SU-DHL-6 (cell line): ENCODE measurements at regions not wholly inside any gene's neighbourhood (a gene's known extent, or its start where the extent isn't known, plus 50 kb on each side); places are given as distances from the start of the nearest gene placed in this dataset.
A peak's percentile ranks its signal among the peaks of the same experiment; 100 is the strongest.

ENCODE experiments used
- H2AFZ ChIP-seq: fragments of 200-600 bp; sonication (generic); 2 replicates; pipeline ENCODE4 v1.6.1; 2014; ENCODE audit warnings: low read depth, mild to moderate bottlenecking, moderate library complexity, mixed read lengths, antibody characterized with exemption, low read length; ENCODE audit not compliant: severe bottlenecking
- H3F3A ChIP-seq: fragments of 200-600 bp; shearing (Covaris generic); 2 replicates; pipeline ENCODE4 v1.6.0; 2016; ENCODE audit warnings: antibody characterized with exemption, mild to moderate bottlenecking; ENCODE audit not compliant: insufficient read depth
- H3K27ac ChIP-seq: fragments of 200-600 bp; sonication (generic); 2 replicates; pipeline ENCODE4 v1.5.1; 2016; ENCODE audit warnings: low read depth, mild to moderate bottlenecking, low read length, moderate library complexity, mixed read lengths
- H3K27me3 ChIP-seq: fragments of 200-600 bp; sonication (generic), shearing (Covaris generic); 2 replicates; pipeline ENCODE4 v1.6.0; 2014; ENCODE audit warnings: mild to moderate bottlenecking, low read length
- H3K36me3 ChIP-seq: fragments of 200-600 bp; sonication (generic); 2 replicates; pipeline ENCODE4 v1.6.1; 2014; ENCODE audit warnings: mild to moderate bottlenecking, low read length, mixed read lengths
- H3K4me2 ChIP-seq: fragments of 300-600, 200-600 bp; shearing (Covaris generic), sonication (generic); 2 replicates; pipeline ENCODE4 v1.6.0; 2014; ENCODE audit warnings: low read length, low read depth, mild to moderate bottlenecking; ENCODE audit not compliant: poor library complexity, severe bottlenecking
- H3K4me3 ChIP-seq: fragments of 200-600 bp; sonication (generic); 2 replicates; pipeline ENCODE4 v1.5.1; 2014; ENCODE audit warnings: antibody characterized with exemption, low read length, mild to moderate bottlenecking, mixed read lengths; ENCODE audit not compliant: insufficient read depth, poor library complexity, severe bottlenecking
- H3K79me2 ChIP-seq: fragments of 200-600 bp; sonication (generic); 2 replicates; pipeline ENCODE4 v1.6.1; 2014; ENCODE audit warnings: mild to moderate bottlenecking, low read length, moderate library complexity; ENCODE audit not compliant: insufficient read depth
- H3K9ac ChIP-seq: fragments of 200-600 bp; sonication (generic); 2 replicates; pipeline ENCODE4 v1.7.0; 2014; ENCODE audit warnings: mild to moderate bottlenecking, low read length
- H3K9me2 ChIP-seq: fragments of 200-600 bp; sonication (generic); replicated peaks from 2 replicates; pipeline ENCODE4 v1.6.1; 2014; ENCODE audit warnings: low read length; ENCODE audit not compliant: insufficient read depth
- H3K9me3 ChIP-seq: fragments of 200-600 bp; sonication (generic); 2 replicates; pipeline ENCODE4 v1.6.1; 2014; ENCODE audit warnings: low read length, mixed read lengths; ENCODE audit not compliant: insufficient read depth
- H4K20me1 ChIP-seq: fragments of 200-600 bp; sonication (generic); 2 replicates; pipeline ENCODE4 v1.6.1; 2014; ENCODE audit warnings: low read depth, mild to moderate bottlenecking, antibody characterized with exemption, low read length, moderate library complexity, mixed read lengths
- EZH2phosphoT487 ChIP-seq: fragments of 200-600 bp; sonication (generic), shearing (Covaris generic); conservative IDR thresholded peaks from 2 replicates; pipeline ENCODE4 v1.6.1; 2018; ENCODE audit warnings: mild to moderate bottlenecking, antibody characterized with exemption, low read length, moderate library complexity, mixed read lengths
- TF ChIP-seq, protein P1 (sequence below): fragments of 200-600 bp; sonication (generic); IDR thresholded peaks from one replicate; pipeline ENCODE4 v1.5.1; 2017; ENCODE audit warnings: antibody characterized with exemption, mild to moderate bottlenecking, low read length, moderate library complexity; ENCODE audit not compliant: insufficient read depth, poor library complexity, severe bottlenecking

DNA sequence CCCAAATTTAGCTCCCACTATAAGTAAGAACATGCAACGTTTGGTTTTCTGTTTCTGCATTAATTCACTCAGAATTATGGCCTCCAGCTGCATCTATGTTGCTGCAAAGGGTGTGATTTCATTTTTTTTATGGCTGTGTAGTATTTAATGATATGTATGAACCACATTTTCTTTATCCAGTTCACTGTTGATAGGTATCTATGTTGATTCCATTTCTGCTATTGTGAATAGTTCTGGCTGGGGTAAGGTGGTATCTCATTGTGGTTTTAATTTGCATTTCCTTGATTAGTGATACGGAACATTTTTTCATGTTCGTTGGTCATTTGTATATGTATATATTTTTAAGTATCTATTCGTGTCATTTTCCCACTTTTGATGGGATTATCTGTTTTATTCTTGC, 674.3 kb downstream of the NUP35 start:
- peak overlapping the region; percentile 30 for H3K4me2 ChIP-seq
- H3F3A ChIP-seq = no peaks in the 10 kb centered on the region
- H3K27me3 ChIP-seq = no peaks in the 10 kb centered on the region
- no peaks in the 10 kb centered on the region for H4K20me1 ChIP-seq
- peaks cover 3% of the 10 kb centered on the region; the same call in 1 of the 2 replicates for H3K36me3 ChIP-seq
- no peak overlapping the region for H3K4me3 ChIP-seq
- no peaks in the 10 kb centered on the region for H3K9me3 ChIP-seq
- H3K79me2 ChIP-seq = no peaks in the 10 kb centered on the region
- no peak overlapping the region for H3K9ac ChIP-seq
- H3K27ac ChIP-seq = no peak overlapping the region
- H2AFZ ChIP-seq = no peak overlapping the region
- TF ChIP-seq, protein P1, sequence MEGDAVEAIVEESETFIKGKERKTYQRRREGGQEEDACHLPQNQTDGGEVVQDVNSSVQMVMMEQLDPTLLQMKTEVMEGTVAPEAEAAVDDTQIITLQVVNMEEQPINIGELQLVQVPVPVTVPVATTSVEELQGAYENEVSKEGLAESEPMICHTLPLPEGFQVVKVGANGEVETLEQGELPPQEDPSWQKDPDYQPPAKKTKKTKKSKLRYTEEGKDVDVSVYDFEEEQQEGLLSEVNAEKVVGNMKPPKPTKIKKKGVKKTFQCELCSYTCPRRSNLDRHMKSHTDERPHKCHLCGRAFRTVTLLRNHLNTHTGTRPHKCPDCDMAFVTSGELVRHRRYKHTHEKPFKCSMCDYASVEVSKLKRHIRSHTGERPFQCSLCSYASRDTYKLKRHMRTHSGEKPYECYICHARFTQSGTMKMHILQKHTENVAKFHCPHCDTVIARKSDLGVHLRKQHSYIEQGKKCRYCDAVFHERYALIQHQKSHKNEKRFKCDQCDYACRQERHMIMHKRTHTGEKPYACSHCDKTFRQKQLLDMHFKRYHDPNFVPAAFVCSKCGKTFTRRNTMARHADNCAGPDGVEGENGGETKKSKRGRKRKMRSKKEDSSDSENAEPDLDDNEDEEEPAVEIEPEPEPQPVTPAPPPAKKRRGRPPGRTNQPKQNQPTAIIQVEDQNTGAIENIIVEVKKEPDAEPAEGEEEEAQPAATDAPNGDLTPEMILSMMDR = no peak
- no peak for TF ChIP-seq EZH2phosphoT487
- no peaks in the 10 kb centered on the region for H3K9me2 ChIP-seq

DNA sequence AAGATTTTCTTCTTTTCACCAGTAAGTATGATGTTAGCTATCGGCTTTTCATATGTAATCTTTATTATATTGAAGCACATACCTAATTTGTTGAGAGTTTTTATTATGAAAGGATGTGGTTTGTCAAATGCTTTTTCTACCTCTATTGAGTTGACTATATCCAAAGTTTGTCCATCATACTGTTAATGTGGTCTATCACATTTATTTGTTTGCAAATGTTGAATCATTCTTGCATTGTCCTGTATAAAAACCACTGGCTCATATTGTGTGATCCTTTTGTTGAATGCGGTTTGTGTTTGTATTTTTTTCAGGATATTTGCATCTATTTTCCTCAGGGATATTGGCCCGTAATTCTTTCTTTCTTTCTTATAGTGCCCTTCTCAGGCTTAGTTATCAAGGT, 675.5 kb downstream of the NUP35 start:
- Histone ChIP-seq H3K9me3 (no peaks in the 10 kb centered on the region), H3K9me2 (no peaks in the 10 kb centered on the region), H3K27ac (no peak overlapping the region), H3K79me2 (no peaks in the 10 kb centered on the region), H3K27me3 (no peaks in the 10 kb centered on the region), H4K20me1 (no peaks in the 10 kb centered on the region), H2AFZ (no peak overlapping the region), H3K36me3 (peaks cover 3% of the 10 kb centered on the region; the same call in 1 of the 2 replicates), H3K9ac (no peak overlapping the region), H3K4me2 (no peak overlapping the region), H3F3A (no peaks in the 10 kb centered on the region), H3K4me3 (no peak overlapping the region)
- no peak for TF ChIP-seq EZH2phosphoT487
- TF ChIP-seq, protein P1 = no peak

DNA sequence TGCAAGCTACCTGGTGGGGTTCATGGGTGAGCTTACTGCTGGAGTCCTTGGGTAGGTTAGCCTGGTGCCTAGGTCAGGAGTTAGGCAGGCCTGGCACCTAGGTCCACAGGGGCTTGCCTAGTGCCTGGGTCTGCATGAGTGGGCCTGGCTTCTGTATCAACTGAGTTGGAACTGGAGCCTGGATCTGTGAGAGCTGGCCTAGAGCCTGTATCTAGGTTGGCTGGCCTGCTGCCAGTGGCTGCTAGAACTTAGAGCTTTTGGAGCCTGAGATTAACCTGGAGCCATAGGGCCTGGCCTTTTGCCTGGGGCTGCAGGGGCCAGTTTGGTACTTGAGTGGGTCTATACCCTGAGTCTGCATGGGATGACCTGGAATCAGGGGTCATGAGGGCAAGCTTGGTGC, 679.4 kb downstream of the NUP35 start:
- no peaks in the 10 kb centered on the region for H4K20me1 ChIP-seq
- no peak overlapping the region for H2AFZ ChIP-seq
- no peaks in the 10 kb centered on the region for H3K9me3 ChIP-seq
- H3K27ac ChIP-seq = no peak overlapping the region
- H3K4me3 ChIP-seq = no peak overlapping the region
- H3K9ac ChIP-seq = no peak overlapping the region
- H3K4me2 ChIP-seq = no peak overlapping the region
- H3K36me3 ChIP-seq = peaks cover 3% of the 10 kb centered on the region; the same call in 1 of the 2 replicates
- H3K27me3 ChIP-seq = no peaks in the 10 kb centered on the region
- TF ChIP-seq, protein P1 = no peak
- no peak for TF ChIP-seq EZH2phosphoT487
- H3K79me2 ChIP-seq = no peaks in the 10 kb centered on the region
- H3F3A ChIP-seq = no peaks in the 10 kb centered on the region
- no peaks in the 10 kb centered on the region for H3K9me2 ChIP-seq

DNA sequence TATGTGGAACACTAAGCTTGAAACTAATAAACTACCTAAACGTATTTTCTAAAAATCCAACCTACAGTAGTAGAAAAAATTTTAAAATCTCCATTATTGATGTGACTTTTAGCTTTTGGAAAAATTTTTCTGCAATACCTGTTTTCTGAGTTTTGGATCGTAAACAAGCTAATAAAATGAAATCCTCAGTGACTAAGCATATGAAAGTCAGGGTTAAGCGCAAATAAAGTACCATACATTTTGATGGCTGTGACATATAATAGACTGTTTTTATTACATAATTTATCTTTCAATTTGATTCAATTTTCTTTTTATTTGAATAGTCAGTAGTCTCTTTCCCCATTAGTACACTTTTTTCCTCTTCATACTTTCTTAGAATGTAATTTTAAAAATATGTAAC, 683.6 kb downstream of the NUP35 start:
- H3K9me2 ChIP-seq = no peaks in the 10 kb centered on the region
- no peaks in the 10 kb centered on the region for H4K20me1 ChIP-seq

More for the DNA sequence above, 683.6 kb downstream of the NUP35 start:
- H3K79me2 ChIP-seq = no peaks in the 10 kb centered on the region
- H3K27me3 ChIP-seq = no peaks in the 10 kb centered on the region
- H3K4me2 ChIP-seq = no peak overlapping the region
- H3F3A ChIP-seq = no peaks in the 10 kb centered on the region
- no peak for TF ChIP-seq EZH2phosphoT487
- TF ChIP-seq, protein P1 = no peak
- H3K4me3 ChIP-seq = no peak overlapping the region
- H3K9me3 ChIP-seq = no peaks in the 10 kb centered on the region
- H2AFZ ChIP-seq = no peak overlapping the region
- H3K36me3 ChIP-seq = no peaks in the 10 kb centered on the region
- no peak overlapping the region for H3K9ac ChIP-seq
- H3K27ac ChIP-seq = no peak overlapping the region
